HG02885 (cell line): ENCODE measurements at regions not wholly inside any gene's neighbourhood (a gene's known extent, or its start where the extent isn't known, plus 50 kb on each side); places are given as distances from the start of the nearest gene placed in this dataset.

Experiments
- ATAC-seq: cut with Tn5 transposase; IDR thresholded peaks from one replicate; pipeline ENCODE4 v1.9.1; 2021; ENCODE audit warnings: mild to moderate bottlenecking; ENCODE audit not compliant: unreplicated experiment, poor library complexity

- no peak for ATAC-seq
These were observed 88.3 kb downstream of the ANKRD60 start for GRCh38 chr20:58139849-58140786.

- no peak for ATAC-seq
These were observed 90.1 kb downstream of the ANKRD60 start for GRCh38 chr20:58138395-58138794.

GRCh38 chr20:58137651-58138265 is 90.7 kb downstream of the ANKRD60 start:
- ATAC-seq: no peak

GRCh38 chr20:58137236-58137635 is 91.2 kb downstream of the ANKRD60 start:
- ATAC-seq: no peak

GRCh38 chr20:58136149-58136484 is 92.3 kb downstream of the ANKRD60 start:
- ATAC-seq: no peak

GRCh38 chr20:58135441-58136148 is 92.9 kb downstream of the ANKRD60 start:
- no peak for ATAC-seq

GRCh38 chr20:58133020-58133808 is 95.2 kb downstream of the ANKRD60 start:
- no peak for ATAC-seq

GRCh38 chr20:58131551-58132142 is 96.8 kb downstream of the ANKRD60 start:
- ATAC-seq: no peak

- no peak for ATAC-seq
These were observed 97.3 kb downstream of the ANKRD60 start for GRCh38 chr20:58131151-58131550.

- no peak for ATAC-seq
These were observed 97.9 kb downstream of the ANKRD60 start for GRCh38 chr20:58130581-58130980.

- ATAC-seq: no peak
These were observed 98.3 kb downstream of the ANKRD60 start for GRCh38 chr20:58130156-58130555.

- ATAC-seq: no peak
These were observed 98.7 kb downstream of the ANKRD60 start for GRCh38 chr20:58129721-58130151.

GRCh38 chr20:58128635-58129625 is 99.5 kb downstream of the ANKRD60 start:
- no peak for ATAC-seq

- ATAC-seq: no peak
These were observed 100.7 kb downstream of the ANKRD60 start for GRCh38 chr20:58127701-58128111.

GRCh38 chr20:58125726-58126125 is 102.7 kb downstream of the ANKRD60 start:
- ATAC-seq: no peak

GRCh38 chr20:58117944-58118343 is 110.5 kb downstream of the ANKRD60 start:
- ATAC-seq: no peak

GRCh38 chr20:58116505-58116904 is 111.9 kb downstream of the ANKRD60 start:
- ATAC-seq: no peak

GRCh38 chr20:58113716-58114115 is 114.7 kb downstream of the ANKRD60 start:
- ATAC-seq: no peak
